Right cardiac atrium (tissue), 5 donors: ENCODE measurements at regions not wholly inside any gene's neighbourhood (a gene's known extent, or its start where the extent isn't known, plus 50 kb on each side); places are given as distances from the start of the nearest gene placed in this dataset.

Experiments
- ATAC-seq, 2 donors: fragments of 200-7000 bp; cut with Tn5 transposase; one replicate each; pipeline versions ENCODE4 v1.8.0 to v1.9.1; 2020; ENCODE audit warnings: moderate library complexity in 2 of 2, mild to moderate bottlenecking in 1 of 2
- DNase-seq, 3 donors: peaks; one replicate each; pipeline ENCODE4 v3.0.0-alpha.2; 2020
- H3K27ac ChIP-seq: one replicate; pipeline ENCODE4 v1.5.1; 2013; ENCODE audit warnings: mild to moderate bottlenecking, low read length, control low read depth, moderate library complexity
- H3K27me3 ChIP-seq: one replicate; pipeline ENCODE4 v1.6.1; 2013; ENCODE audit not compliant: control insufficient read depth, insufficient read depth
- H3K4me1 ChIP-seq: one replicate; pipeline ENCODE4 v1.6.1; 2013; ENCODE audit warnings: low read length; ENCODE audit not compliant: control insufficient read depth, insufficient read depth
- H3K4me3 ChIP-seq: one replicate; pipeline ENCODE4 v1.5.1; 2013; ENCODE audit warnings: low read length, control low read depth
- H3K9me3 ChIP-seq: one replicate; pipeline ENCODE4 v1.6.1; 2013; ENCODE audit warnings: low read length; ENCODE audit not compliant: control insufficient read depth
- WGBS: extraction: QIAGEN DNeasy Blood & Tissue Kit; methylation state at CpG from one replicate; pipeline ENCODE4 v1.1.7; 2013; 5-methylcytosine and 5-hydroxymethylcytosine counted together
- intact Hi-C, 4 donors: fragments of 100-400 bp; cut with DNase I; formaldehyde crosslinking; loops; one replicate each; pipeline versions ENCODE4 v1.11.0 to v1.14.0; 2022 to 2023
- donor health status: healthy with polysubstance abuse.
- donor health status: DM: no; HTN: yes; CAD: no.
- donor health status: DM: no; HTN: no; CAD: no.
- donor health status: DM: no; HTN: yes; CAD: no; lungs with severe emphysema.
- donor health status: DM: yes; HTN: yes; CAD: no.

- DNase-seq (no peak), ATAC-seq (no peak)
- H3K9me3 ChIP-seq = no peaks in the 10 kb centered on the region
- 69% methylated on average over 7 of the region's 7 CpGs for WGBS
- no peaks in the 10 kb centered on the region for H3K27me3 ChIP-seq
- no peak overlapping the region for H3K27ac ChIP-seq
- intact Hi-C loops = no loop called here
- H3K4me3 ChIP-seq = no peak overlapping the region
- H3K4me1 ChIP-seq = no peaks in the 10 kb centered on the region
These were observed 901.8 kb downstream of the GLUD2 start for GRCh38 chrX:121949041-121949760.

DNA sequence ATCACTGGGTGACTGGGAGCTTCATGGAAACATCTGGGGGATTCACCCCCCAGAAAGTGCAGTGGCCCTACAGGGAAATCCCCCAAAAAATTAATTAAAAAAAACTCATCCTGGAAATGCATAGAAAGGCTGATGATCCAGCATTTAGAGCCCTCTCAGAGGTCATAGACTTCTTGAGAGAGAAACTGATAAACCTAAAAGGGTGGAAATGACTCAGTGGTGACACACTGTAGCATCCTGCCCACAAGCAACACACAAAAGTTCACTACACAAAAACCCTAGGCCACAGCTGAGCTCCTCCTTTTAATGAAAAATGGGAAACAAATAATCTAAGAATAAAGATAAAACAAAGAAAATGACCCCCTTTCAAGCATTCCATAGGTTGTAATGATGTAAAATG is 911.5 kb downstream of the GLUD2 start:
- H3K4me3 ChIP-seq = no peak overlapping the region
- DNase-seq = no peak
- H3K9me3 ChIP-seq = no peaks in the 10 kb centered on the region
- H3K27me3 ChIP-seq = no peaks in the 10 kb centered on the region
- intact Hi-C loops = no loop called here
- no peak for ATAC-seq
- H3K27ac ChIP-seq = no peak overlapping the region
- no peaks in the 10 kb centered on the region for H3K4me1 ChIP-seq

- Histone ChIP-seq H3K4me3 (no peak overlapping the region), H3K4me1 (no peaks in the 10 kb centered on the region), H3K27me3 (no peaks in the 10 kb centered on the region), H3K27ac (no peak overlapping the region), H3K9me3 (no peaks in the 10 kb centered on the region)
- WGBS = 64% methylated on average over 2 of the region's 2 CpGs
- intact Hi-C loops = no loop called here
- ATAC-seq (no peak), DNase-seq (no peak)
These were observed 928.3 kb downstream of the GLUD2 start for GRCh38 chrX:121975671-121976070.

DNA sequence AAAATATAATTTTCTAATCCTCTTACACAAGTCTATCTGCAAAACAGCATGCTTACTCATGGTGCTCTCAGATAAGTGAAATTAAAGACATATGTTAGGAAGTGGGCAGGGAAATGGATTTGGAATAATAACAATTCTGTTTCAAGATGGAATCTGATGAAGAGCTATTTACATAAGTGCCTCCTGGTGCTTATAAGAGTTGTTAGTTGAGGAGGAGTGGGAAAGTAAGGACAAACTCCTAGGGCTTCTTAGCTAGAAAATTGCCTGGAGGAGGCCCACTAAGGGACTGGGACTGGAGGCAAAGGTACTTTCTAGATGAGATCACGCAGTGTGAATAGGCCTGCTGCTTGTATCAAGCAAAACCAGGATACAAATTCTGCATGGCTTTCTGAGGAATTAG is 939.8 kb downstream of the GLUD2 start:
- Histone ChIP-seq H3K4me3 (no peak overlapping the region), H3K27me3 (no peaks in the 10 kb centered on the region), H3K9me3 (no peaks in the 10 kb centered on the region), H3K27ac (no peak overlapping the region), H3K4me1 (no peaks in the 10 kb centered on the region)
- 76% methylated on average over 1 of the region's 1 CpG for WGBS
- intact Hi-C loops = no loop called here
- DNase-seq (no peak), ATAC-seq (no peak)

DNA sequence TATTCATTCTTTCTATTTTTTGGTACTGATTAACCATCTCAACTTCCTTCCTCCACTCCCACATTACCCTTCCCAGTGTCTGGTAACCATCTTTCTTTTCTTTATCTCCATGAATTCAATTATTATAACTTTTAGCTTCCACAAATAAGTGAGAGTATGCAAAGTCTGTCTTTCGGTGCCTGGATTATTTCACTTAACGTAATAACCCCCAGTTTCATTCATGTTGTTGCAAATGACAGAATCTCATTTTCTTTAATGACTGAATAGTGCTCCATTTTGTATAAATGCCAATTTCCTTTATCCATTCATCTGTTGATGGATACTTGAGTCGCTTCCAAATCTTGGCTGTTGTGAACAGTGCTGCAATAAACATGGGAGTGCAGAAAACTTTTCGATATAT is 940.4 kb downstream of the GLUD2 start:
- Histone ChIP-seq H3K27ac (no peak overlapping the region), H3K9me3 (no peaks in the 10 kb centered on the region), H3K4me1 (no peaks in the 10 kb centered on the region), H3K4me3 (no peak overlapping the region), H3K27me3 (no peaks in the 10 kb centered on the region)
- 83% methylated on average over 4 of the region's 4 CpGs for WGBS
- intact Hi-C loops = no loop called here
- DNase-seq (no peak), ATAC-seq (no peak)

- no peaks in the 10 kb centered on the region for H3K27me3 ChIP-seq
- WGBS = 83% methylated on average over 10 of the region's 10 CpGs
- H3K27ac ChIP-seq = no peak overlapping the region
- DNase-seq (peak in 1 of 3 donors; percentile 9), ATAC-seq (no peak)
- no peak overlapping the region for H3K4me3 ChIP-seq
- no peaks in the 10 kb centered on the region for H3K4me1 ChIP-seq
- H3K9me3 ChIP-seq = no peaks in the 10 kb centered on the region
- intact Hi-C loops = no loop called here
These were observed 956.7 kb downstream of the GLUD2 start for GRCh38 chrX:122004127-122004526.

- WGBS = 69% methylated on average over 1 of the region's 1 CpG
- Histone ChIP-seq H3K4me1 (no peaks in the 10 kb centered on the region), H3K4me3 (no peak overlapping the region), H3K27ac (no peak overlapping the region), H3K9me3 (no peaks in the 10 kb centered on the region), H3K27me3 (no peaks in the 10 kb centered on the region)
- intact Hi-C loops = no loop called here
- ATAC-seq (no peak), DNase-seq (no peak)
These were observed 979.3 kb downstream of the GLUD2 start for GRCh38 chrX:122026665-122027064.

- H3K4me1 ChIP-seq = no peaks in the 10 kb centered on the region
- no peak for DNase-seq
- H3K27me3 ChIP-seq = no peaks in the 10 kb centered on the region
- H3K9me3 ChIP-seq = no peaks in the 10 kb centered on the region
- ATAC-seq = no peak
- WGBS = 77% methylated on average over 1 of the region's 1 CpG
- no peak overlapping the region for H3K4me3 ChIP-seq
- intact Hi-C loops = no loop called here
- no peak overlapping the region for H3K27ac ChIP-seq
These were observed 998.8 kb downstream of the GLUD2 start for GRCh38 chrX:122046226-122046625.

GRCh38 chrX:122046815-122047214 is 999.4 kb downstream of the GLUD2 start:
- no peaks in the 10 kb centered on the region for H3K27me3 ChIP-seq
- H3K27ac ChIP-seq = no peak overlapping the region
- no peaks in the 10 kb centered on the region for H3K9me3 ChIP-seq
- no peak for ATAC-seq
- no peaks in the 10 kb centered on the region for H3K4me1 ChIP-seq
- intact Hi-C loops = no loop called here
- H3K4me3 ChIP-seq = no peak overlapping the region
- no peak for DNase-seq
- 65% methylated on average over 5 of the region's 5 CpGs for WGBS

GRCh38 chrX:122047261-122047660 is 999.9 kb downstream of the GLUD2 start:
- Histone ChIP-seq H3K27me3 (no peaks in the 10 kb centered on the region), H3K4me1 (no peaks in the 10 kb centered on the region), H3K9me3 (no peaks in the 10 kb centered on the region), H3K4me3 (no peak overlapping the region), H3K27ac (no peak overlapping the region)
- intact Hi-C loops = no loop called here
- WGBS = 55% methylated on average over 2 of the region's 2 CpGs
- no peak for ATAC-seq
- no peak for DNase-seq

- no peak for ATAC-seq
- H3K4me1 ChIP-seq = no peaks in the 10 kb centered on the region
- H3K9me3 ChIP-seq = no peaks in the 10 kb centered on the region
- WGBS = 54% methylated on average over 2 of the region's 2 CpGs
- H3K4me3 ChIP-seq = no peak overlapping the region
- no peaks in the 10 kb centered on the region for H3K27me3 ChIP-seq
- intact Hi-C loops = no loop called here
- H3K27ac ChIP-seq = no peak overlapping the region
- DNase-seq = no peak
These were observed 1008.0 kb downstream of the GLUD2 start for GRCh38 chrX:122055460-122055859.
